ENCODE measurements at regions not wholly inside any gene's neighbourhood (a gene's known extent, or its start where the extent isn't known, plus 50 kb on each side); places are given as distances from the start of the nearest gene placed in this dataset.
"Not testable (repeated sequence)": the region's sequence is repeated elsewhere in the genome, so short reads cannot be mapped to it uniquely, and the experiment has no call there.

DNA sequence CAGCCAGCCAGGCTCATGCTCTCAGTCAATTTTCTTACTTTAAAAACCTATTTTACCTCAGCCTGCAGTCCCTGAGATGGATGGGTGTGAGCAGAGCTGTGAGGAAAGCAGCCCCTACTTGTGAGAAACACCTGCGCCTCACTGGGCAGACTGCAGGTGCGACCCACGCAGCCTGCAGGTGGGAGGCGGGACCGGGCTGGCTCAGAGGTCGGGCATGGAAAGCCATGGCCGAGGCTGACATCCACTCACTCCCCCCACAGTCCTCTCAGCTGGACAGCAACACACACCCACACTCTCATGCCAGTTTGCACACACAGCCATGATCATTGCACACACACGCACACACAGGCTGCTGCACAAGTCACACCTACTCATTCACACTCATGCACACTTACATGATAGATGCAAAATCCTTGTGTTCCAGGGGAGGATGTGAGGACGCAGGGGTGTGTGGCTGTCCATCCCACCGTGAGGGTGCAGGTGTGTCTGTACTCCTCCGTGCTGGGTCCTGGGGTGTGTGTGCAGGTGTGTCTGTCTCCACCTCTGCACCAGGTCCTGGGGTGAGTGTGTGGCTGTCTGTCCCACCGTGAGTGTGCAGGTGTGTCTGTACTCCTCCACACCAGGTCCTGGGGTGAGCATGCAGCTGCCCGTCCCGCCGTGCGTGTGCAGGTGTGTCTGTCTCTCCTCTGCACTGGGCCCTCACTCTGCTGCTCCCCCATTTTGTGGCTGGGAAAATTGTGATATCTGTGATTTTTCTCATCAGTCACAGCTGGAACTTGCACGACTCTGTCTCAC, 166.5 kb downstream of the RTP5 start:
- DNase-seq, result no peak
- intact Hi-C loops (cut with DNase I), result no loop called here
- ATAC-seq, result no peak

DNA sequence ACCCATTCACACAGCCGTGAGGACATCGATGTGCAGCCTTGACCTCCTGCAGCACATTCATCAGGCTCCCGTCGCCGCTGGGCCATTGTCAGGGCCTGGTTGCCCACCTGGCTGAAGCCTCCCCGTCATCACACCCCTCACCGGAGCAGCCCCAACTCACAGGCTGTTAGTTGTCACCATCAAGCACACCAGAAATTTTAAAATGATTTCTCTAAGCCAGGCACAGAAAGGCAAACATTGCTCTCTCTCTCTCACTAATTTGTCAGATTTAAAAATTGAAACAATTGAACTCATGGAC, 167.1 kb downstream of the RTP5 start:
- no peak for DNase-seq
- intact Hi-C loops (cut with DNase I), result no loop called here
- no peak for ATAC-seq

DNA sequence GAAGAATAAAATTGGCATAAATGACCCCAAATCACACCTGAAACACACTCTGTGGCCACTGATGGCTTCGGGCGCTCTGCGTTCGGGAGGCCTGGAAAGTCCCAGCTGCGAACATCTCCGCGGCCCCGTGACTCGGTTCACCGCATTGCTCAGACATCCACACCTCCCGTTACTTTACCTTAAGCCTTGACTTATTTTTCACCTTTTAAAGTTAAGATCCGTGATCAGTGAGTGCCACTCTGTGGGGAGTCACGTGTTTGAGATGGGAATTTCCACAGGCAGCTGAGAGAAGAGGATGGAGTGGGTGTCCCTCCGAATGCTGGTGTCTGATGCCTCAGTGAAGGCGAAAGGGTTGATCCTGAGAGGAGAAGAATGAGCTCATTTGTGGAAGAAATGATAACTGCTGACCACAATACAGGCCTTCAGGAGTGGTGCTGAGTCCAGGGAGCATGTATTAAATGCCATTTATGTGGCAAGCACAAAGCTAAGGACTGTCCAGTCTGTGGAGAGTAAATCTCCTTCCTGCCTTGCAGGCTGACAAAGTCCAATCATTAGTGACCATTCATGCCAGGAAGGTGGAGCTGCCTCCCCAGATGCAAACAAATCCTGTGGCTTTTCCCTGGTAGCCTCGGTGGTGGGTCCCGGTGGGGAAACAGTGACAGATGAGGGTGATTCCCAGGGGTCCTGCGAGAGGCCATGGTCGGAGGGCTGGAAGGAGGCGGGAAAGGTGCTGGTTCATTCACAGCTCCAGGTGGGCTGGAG, 168.8 kb downstream of the RTP5 start:
- ATAC-seq (no peak), DNase-seq (no peak)
- intact Hi-C loops (cut with DNase I), result no loop called here

DNA sequence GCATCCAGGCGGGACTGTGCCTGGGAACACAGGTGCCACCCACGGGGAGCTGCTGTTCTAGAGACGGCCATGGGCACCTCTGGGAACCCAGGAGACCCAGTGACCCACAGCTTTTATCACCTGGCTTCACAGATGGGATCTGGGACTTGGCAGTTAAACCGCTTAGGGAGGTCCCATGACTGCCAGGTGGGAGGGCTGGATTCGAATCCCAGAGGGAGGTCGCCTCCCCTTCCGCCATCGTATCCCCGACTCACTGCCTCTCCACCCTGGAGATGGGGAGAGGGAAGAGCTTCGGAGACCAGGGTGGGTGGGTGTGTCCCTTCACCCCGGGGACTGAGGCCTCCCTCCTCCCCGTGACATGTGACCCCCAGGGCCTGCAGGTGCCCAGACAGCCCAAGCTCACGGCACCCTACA, 169.4 kb downstream of the RTP5 start:
- no peak for DNase-seq
- intact Hi-C loops (cut with DNase I), result no loop called here
- no peak for ATAC-seq

DNA sequence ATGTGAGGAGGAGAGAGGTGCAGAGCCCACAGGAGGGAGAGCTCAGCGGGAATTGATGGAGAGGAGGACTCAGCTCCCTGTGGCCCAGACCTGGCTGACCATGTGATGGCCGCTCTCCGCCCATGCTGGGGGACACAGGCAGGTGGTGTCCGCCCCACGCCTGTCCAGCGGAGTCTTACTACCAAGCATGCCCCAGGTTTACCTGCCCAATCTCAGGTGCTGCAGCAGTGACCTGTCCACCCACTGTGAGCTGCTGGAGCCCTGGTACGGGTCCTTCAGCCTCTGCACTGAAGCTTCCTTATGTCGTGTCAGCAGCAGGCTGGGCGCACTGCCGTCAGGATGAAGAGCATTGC, 170.8 kb downstream of the RTP5 start:
- no peak for DNase-seq
- no peak for ATAC-seq
- intact Hi-C loops (cut with DNase I), result no loop called here

DNA sequence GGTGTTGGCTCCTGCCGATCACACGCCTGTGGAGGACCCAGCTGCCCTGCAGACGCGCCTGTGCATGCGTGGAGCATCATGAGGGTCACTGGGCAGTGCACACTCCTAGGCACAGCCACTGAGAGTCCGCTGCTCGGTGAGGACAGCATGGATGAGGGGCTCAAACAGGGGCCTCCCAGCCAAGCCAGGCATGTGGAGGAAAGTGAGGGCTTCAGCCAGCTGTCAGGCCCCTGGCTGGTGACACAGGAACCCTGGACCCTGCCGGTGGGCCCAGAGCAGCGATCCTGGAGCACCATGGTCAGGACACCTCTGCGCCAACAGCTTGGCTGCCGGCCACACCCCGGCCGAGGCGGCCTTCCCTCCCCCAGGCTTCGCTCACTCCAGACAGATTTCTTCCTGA, 171.2 kb downstream of the RTP5 start:
- DNase-seq (no peak), ATAC-seq (no peak)
- intact Hi-C loops (cut with DNase I), result no loop called here

DNA sequence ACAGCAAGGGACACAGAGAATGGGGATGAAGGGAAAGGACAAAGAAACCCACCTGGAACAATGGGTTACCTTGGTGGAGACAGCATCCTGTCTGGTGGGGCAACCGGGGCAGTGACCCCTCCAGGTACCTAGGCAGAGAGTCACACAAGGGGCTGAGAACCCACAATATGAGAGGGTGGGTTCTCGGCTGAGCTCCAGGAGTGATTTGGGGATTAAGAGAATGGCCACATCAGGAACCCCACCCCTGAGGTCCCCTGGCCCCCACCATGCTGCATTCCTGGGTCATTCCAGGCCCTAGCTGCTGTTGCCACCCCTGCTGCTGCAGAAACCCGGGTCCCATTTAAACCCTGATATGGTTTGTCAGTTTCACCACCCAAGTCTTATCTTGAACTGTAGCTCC, 172.3 kb downstream of the RTP5 start:
- ATAC-seq (no peak), DNase-seq (no peak)
- intact Hi-C loops (cut with DNase I), result no loop called here

DNA sequence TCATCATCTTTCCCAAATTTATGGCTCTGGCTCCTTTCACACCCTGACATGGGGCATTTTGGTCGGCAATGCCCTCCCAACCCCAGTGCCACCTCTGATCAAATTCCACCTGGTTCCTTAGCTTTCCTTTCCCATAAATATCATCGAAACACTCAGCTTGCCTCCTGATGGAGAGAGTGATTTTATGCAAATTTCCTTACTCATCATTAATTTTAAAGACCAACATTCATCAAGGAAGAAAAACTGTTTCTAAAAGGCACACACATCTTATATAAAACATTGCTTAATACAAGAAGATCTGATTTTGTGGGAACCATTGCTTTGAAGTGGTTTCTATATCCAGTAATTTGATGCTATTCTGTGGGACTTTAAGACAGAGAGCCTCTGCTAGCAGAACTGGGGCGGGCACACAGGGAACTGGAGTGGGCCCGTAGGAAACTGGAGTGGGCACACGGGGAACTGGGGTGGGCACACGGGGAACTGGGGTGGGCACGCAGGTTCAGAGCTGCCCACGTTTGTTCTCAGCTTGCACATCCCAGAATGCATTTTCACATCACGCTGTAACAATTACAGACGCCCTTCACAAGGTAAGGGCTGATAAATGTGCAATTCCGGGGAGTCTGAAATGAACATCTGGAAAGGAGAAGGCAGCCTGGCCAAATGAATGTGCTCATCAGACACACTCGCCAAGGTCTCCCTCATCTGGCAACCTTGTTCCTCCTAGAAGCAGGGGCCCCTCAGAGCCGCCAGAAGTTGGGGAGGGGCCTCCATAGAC, 174.2 kb downstream of the RTP5 start:
- no peak for ATAC-seq
- no peak for DNase-seq
- intact Hi-C loops (cut with DNase I), result no loop called here

DNA sequence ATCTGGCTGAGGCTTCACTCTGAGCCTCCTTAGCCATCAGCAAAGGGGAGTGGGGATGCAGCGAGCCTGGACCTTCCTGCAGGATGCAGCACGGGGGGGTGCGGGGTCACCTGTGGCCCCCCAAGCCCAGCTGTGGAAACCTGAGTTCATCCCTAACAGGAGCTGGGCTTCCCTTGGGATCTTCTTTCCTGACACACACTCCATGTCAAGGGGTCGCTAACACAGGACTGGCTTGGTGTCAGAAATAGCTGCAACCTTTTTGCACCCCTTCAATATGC, 174.7 kb downstream of the RTP5 start:
- ATAC-seq (no peak), DNase-seq (no peak)
- intact Hi-C loops (cut with DNase I), result no loop called here

DNA sequence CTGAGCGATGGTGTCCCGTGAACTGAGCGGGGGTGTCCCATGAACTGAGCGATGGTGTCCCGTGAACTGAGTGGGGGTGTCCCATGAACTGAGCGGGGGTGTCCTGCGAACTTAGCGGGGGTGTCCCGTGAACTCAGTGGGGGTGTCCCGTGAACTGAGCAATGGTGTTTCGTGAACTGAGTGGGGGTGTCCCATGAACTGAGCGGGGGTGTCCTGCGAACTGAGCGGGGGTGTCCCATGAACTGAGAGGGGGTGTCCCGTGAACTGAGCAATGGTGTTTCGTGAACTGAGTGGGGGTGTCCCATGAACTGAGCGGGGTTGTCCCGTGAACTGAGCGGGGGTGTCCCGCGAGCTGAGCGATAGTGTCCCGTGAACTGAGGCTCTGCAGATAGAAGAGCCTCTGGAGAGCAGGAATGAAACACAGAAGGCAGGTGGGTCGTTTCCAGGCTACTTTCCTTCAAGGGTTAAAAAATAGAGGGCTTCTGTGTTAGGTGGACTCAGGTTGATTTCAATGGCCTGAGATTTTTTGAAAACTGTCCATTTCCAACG, 176.1 kb downstream of the RTP5 start:
- not testable (repeated sequence) for DNase-seq

DNA sequence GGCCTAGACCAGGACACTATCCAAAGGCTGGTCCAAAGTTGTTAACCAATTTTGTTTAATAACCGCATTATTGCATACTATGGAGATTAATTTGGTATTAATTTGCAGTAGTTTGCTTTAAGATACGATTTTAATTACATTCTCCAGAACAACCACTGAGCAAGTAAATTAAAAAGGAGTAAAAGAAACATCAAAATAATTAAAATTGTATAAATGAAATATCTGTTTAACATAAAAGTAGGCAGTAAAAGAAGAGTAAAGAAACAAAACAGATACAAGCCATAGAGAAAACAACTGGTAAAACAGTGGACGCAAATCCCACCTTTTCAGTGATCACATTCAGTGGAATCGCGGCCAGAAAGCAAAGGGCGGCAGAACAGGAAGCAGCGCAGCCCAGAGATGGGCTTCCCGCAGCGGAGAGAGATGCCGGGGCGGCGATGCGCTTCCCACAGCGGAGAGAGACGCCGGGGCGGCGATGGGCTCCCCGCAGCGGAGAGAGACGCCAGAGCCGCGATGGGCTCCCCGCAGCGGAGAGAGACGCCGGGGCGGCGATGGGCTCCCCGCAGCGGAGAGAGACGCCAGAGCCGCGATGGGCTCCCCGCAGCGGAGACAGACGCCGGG, 176.8 kb downstream of the RTP5 start:
- intact Hi-C loops (cut with DNase I), result no loop called here
- no peak for ATAC-seq

More for the DNA sequence above, 176.1 kb downstream of the RTP5 start:
- intact Hi-C loops (cut with DNase I); ATAC-seq: not testable (repeated sequence)

DNA sequence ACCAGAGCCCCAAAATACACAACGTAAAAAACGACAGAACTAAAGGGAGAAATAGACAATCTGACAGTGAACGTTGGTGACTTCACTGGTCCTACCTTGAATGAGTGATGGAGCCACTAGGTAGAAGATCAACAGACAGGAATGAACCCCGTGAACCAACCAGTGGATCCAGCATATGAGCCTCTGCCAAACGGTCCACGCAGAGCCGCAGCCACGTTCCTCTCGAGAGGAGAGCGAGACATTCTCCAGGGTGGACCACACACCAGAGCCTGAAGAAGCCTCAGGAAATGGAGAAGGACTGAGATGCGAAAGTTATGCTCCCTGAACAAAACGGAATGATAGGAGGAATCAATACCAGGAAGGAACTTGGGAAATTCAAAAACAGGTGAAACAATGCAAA, 178.4 kb downstream of the RTP5 start:
- intact Hi-C loops (cut with DNase I), result no loop called here
- DNase-seq, result no peak
- no peak for ATAC-seq

More for the DNA sequence above, 176.8 kb downstream of the RTP5 start:
- DNase-seq, result no peak

DNA sequence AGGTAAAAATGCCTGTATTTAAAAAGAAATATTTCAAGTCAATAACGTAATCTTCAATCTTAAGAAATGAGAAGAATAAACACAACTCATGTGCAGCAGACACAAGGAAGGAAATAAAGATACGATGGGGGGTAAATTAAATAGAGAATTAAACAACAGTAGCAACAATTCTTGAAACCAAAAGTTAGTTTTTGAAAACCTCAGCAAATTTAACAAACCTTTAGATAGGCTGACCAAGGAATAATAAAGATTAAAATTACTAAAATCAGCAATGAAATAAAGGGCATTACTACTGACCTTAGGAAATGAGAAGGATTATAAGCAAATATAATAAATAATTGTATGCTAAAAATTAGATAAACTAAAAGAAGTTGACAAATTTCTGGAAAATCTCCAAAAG, 178.9 kb downstream of the RTP5 start:
- DNase-seq (no peak), ATAC-seq (no peak)
- intact Hi-C loops (cut with DNase I), result no loop called here

DNA sequence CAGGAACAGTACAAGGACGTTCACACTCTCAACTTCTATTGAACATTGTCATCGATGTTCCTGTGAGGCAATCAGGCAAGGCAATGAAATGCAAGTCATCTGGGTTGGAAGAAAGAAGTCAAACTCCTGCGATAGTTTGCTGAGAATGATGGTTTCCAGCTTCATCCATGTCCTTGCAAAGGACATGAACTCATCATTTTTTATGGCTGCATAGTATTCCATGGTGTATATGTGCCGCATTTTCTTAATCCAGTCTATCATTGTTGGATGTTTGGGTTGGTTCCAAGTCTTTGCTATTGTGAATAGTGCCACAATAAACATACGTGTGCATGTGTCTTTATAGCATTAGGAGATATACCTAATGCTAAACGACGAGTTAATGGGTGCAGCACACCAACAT, 180.0 kb downstream of the RTP5 start:
- DNase-seq; intact Hi-C loops (cut with DNase I); ATAC-seq: not testable (repeated sequence)

DNA sequence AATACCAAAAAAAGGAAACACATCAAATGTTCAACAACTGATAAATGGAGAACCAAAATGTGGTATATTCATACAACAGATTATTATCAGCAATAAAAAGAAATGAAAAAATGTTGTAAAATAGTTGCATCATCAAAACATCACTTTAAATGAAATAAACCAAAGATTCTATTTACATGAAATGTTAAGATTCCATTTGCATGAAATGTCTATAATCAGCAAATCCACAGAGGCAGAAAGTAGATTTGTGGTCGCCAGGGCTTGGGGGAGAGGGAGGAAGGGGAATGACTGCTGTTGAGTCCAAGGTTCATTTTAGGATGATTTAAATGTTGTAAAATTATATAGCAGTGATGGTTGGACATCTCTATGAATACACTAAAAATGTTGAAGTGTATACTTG, 181.9 kb downstream of the RTP5 start:
- ATAC-seq (no peak), DNase-seq (no peak)
- intact Hi-C loops (cut with DNase I), result no loop called here

DNA sequence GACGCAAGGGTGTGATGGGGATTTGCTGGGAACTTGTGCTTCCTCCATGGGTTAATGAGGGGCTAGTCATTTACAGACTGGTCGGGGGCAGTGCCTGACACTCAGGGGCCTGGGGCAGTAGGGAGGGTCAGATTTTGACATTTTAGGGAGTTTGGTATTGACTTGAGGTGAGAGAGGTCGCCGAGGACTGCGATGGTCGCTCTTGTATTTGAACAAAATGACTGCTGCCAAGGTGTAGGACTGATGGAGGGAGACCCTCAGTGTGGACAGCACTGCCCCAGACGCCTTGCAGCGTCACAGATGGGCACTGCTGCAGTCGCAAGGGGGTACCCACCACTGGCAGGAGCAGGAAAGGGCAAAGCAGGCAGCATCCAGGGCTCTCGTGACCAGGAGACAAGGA, 182.9 kb downstream of the RTP5 start:
- intact Hi-C loops (cut with DNase I), result no loop called here
- no peak for DNase-seq
- no peak for ATAC-seq

DNA sequence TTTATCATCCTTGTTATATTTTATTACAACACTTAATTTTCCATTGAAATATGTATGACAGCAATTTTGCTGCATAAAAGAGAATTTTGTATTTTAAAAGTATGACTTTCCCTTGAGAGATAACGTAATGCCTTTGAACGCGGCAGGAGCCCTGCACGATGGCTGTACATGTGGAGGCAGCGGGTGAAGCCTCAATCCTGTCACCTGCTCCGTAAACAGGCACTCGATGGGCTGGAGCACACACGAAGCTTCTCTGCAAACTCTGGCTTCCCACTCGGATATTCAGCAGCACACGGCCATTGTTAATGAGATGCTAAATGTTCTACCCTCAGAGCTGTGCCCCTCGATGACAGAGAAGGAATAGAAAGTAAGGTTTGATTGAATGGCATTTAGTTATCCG, 184.4 kb downstream of the RTP5 start:
- DNase-seq, result no peak
- no peak for ATAC-seq
- intact Hi-C loops (cut with DNase I), result no loop called here

DNA sequence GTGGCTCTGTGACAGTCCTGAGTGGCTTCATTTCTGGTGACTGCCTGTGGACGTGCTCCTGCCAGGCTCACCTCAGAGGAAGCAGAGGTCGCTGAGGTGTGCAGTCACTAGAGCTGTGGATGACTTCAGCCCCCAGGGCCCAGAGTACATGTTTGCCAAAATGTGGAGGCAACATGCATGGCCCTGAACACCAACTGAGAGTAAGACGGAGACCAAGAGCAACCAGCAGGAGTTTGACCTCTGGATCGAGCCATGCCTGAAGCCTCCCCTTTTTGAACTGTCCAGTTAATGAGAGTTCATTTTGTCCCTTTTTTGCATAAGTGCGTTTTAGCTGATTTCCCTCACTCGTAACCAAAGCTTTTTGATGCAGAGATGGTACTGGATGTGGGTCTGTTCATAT, 184.9 kb downstream of the RTP5 start:
- intact Hi-C loops (cut with DNase I), result no loop called here
- ATAC-seq, result no peak
- DNase-seq, result no peak

DNA sequence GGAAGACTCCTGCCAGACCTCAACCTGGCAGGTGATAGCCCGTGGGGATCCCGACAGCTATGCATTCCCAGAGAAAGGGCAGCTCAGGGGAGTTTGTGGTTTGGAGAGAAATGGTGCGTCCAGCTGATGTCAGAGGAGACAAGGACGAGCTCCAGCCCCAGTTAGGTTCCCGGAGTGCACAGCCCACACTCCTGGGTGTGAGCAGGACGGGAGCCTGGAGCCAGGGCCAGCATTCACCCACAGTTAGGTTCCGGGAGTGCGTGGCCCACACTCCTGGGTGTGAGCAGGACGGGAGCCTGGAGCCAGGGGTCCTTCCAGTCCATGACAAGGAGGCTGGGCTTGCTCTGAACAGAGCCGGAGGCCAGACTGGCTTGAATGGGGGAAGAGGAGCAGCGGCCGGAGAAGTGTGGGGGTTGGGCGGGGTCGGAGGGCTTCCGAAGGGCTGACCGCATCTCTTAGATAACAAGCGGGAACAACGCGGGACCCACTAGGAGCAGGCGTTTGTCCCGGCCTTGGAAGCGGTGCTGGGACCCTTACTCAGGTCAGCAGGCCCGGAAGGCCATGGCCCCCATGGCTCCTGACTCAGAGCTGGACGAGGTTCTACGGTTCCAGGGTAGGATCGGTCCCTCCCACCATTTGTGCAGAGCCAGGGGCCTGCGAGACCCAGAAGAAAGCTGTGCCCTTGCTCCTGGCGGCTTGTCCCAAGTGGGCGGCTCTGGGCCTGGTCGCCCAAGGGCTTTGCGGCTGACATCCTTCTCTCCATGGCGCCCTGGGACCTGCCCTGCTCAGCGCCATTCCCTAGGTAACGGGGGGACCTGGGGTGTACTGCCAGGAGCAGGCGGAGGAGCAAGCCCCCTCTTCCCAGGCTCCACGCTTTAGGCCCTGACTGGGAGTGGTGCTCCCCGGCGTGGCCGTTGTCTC, 185.6 kb downstream of the RTP5 start:
- intact Hi-C loops (cut with DNase I), result no loop called here
- no peak for ATAC-seq
- DNase-seq, result no peak
